Muscle layer of colon (tissue), 2 donors: ENCODE measurements at regions not wholly inside any gene's neighbourhood (a gene's known extent, or its start where the extent isn't known, plus 50 kb on each side); places are given as distances from the start of the nearest gene placed in this dataset.

Experiments
- H3K27ac ChIP-seq: one replicate; pipeline ENCODE4 v1.7.0; 2013; ENCODE audit warnings: low read depth, mild to moderate bottlenecking, low read length, moderate library complexity
- H3K27me3 ChIP-seq, 2 donors: one replicate each; pipeline ENCODE4 v1.7.0; 2013; ENCODE audit warnings: low read length in 2 of 2, mild to moderate bottlenecking in 2 of 2; ENCODE audit not compliant: insufficient read depth in 2 of 2, control insufficient read depth in 1 of 2
- H3K36me3 ChIP-seq: one replicate; pipeline ENCODE4 v1.7.0; 2013; ENCODE audit warnings: mild to moderate bottlenecking, low read length; ENCODE audit not compliant: insufficient read depth
- H3K4me1 ChIP-seq: one replicate; pipeline ENCODE4 v1.7.0; 2013; ENCODE audit warnings: mild to moderate bottlenecking, low read length; ENCODE audit not compliant: insufficient read depth
- H3K4me3 ChIP-seq, 2 donors: one replicate each; pipeline ENCODE4 v1.7.0; 2013; ENCODE audit warnings: low read length in 2 of 2, low read depth in 1 of 2, mild to moderate bottlenecking in 1 of 2, moderate library complexity in 1 of 2
- H3K9ac ChIP-seq: one replicate; pipeline ENCODE4 v1.7.0; 2013; ENCODE audit warnings: low read length
- H3K9me3 ChIP-seq: one replicate; pipeline ENCODE4 v1.7.0; 2013; ENCODE audit warnings: mild to moderate bottlenecking, low read length
- donor health status: abdominal sarcoma.
- donor health status: Adenocarcinoma of cecum.

- H3K4me1 ChIP-seq = no peaks in the 10 kb centered on the region
- H3K27ac ChIP-seq = no peak overlapping the region
- no peak overlapping the region for H3K9ac ChIP-seq
- no peaks in the 10 kb centered on the region for H3K27me3 ChIP-seq
- H3K36me3 ChIP-seq = no peaks in the 10 kb centered on the region
- no peaks in the 10 kb centered on the region for H3K9me3 ChIP-seq
- H3K4me3 ChIP-seq = no peak overlapping the region
These were observed 148.6 kb upstream of the NAMPT start for GRCh38 chr7:106433377-106433776.

GRCh38 chr7:106430535-106431455 is 146.0 kb upstream of the NAMPT start:
- H3K9me3 ChIP-seq = no peaks in the 10 kb centered on the region
- H3K27ac ChIP-seq = no peak overlapping the region
- H3K9ac ChIP-seq = no peak overlapping the region
- H3K4me1 ChIP-seq = peaks cover 2% of the 10 kb centered on the region
- H3K36me3 ChIP-seq = no peaks in the 10 kb centered on the region
- H3K27me3 ChIP-seq = no peaks in the 10 kb centered on the region
- no peak overlapping the region for H3K4me3 ChIP-seq

DNA sequence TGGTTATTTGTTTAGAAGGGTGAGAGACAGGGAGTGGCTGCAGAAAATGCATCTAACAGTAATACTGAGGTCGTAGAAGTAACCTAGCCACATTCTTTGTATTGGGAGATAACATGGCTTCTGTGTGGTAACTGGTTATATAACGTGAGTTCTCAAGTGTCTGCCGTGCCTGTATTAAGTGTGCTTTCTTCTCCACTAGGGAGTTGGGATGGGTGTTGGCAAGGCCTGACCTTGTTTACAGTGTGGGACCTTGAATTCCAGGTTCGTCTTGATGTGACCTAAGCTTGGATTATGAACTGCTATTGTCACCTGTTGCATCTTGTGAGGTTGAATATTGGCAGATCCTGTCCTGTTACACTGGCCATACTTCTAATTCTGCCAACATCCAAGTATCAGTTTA is 145.3 kb upstream of the NAMPT start:
- no peaks in the 10 kb centered on the region for H3K27me3 ChIP-seq
- no peak overlapping the region for H3K4me3 ChIP-seq
- peaks cover 9% of the 10 kb centered on the region for H3K4me1 ChIP-seq
- no peaks in the 10 kb centered on the region for H3K36me3 ChIP-seq
- H3K9me3 ChIP-seq = no peaks in the 10 kb centered on the region
- H3K27ac ChIP-seq = no peak overlapping the region
- no peak overlapping the region for H3K9ac ChIP-seq

- Histone ChIP-seq H3K36me3 (no peaks in the 10 kb centered on the region), H3K9ac (no peak overlapping the region), H3K4me3 (no peak overlapping the region), H3K4me1 (peaks cover 26% of the 10 kb centered on the region), H3K27me3 (no peaks in the 10 kb centered on the region), H3K27ac (no peak overlapping the region), H3K9me3 (no peaks in the 10 kb centered on the region)
These were observed 142.0 kb upstream of the NAMPT start for GRCh38 chr7:106426803-106427202.

GRCh38 chr7:106425017-106425719 is 140.4 kb upstream of the NAMPT start:
- Histone ChIP-seq H3K4me3 (no peak overlapping the region), H3K36me3 (no peaks in the 10 kb centered on the region), H3K4me1 (peaks cover 39% of the 10 kb centered on the region), H3K9ac (no peak overlapping the region), H3K27me3 (no peaks in the 10 kb centered on the region), H3K9me3 (no peaks in the 10 kb centered on the region), H3K27ac (no peak overlapping the region)

DNA sequence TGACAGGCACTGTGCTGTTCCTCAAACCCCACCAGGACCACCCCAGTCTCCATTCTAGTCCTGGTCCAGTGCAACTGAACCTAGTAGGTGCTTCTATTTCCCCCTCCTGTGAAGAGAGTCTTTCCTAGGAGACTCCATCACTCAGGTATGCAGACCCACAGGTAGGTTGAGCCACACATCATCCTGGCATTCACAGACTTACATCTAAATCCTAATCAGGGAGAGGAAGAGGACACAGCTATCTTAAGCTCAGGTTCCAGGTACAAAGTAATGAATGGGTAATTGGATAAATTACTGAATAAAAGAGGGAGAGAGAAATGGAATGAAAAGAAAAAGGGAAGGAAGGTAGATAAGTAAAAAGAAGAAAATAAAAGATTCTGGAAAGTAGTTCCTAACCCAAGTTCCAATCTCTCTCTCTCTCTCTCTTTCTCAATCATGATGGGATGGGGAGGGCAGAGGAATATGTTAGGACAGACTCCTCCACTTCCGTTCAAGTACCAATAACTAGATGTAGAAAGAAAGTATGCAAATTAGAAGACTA is 139.8 kb upstream of the NAMPT start:
- no peak overlapping the region for H3K9ac ChIP-seq
- H3K27me3 ChIP-seq = no peaks in the 10 kb centered on the region
- H3K27ac ChIP-seq = peak overlapping the region; percentile 22
- H3K4me1 ChIP-seq = peaks cover 39% of the 10 kb centered on the region
- H3K9me3 ChIP-seq = no peaks in the 10 kb centered on the region
- H3K4me3 ChIP-seq = no peak overlapping the region
- no peaks in the 10 kb centered on the region for H3K36me3 ChIP-seq

DNA sequence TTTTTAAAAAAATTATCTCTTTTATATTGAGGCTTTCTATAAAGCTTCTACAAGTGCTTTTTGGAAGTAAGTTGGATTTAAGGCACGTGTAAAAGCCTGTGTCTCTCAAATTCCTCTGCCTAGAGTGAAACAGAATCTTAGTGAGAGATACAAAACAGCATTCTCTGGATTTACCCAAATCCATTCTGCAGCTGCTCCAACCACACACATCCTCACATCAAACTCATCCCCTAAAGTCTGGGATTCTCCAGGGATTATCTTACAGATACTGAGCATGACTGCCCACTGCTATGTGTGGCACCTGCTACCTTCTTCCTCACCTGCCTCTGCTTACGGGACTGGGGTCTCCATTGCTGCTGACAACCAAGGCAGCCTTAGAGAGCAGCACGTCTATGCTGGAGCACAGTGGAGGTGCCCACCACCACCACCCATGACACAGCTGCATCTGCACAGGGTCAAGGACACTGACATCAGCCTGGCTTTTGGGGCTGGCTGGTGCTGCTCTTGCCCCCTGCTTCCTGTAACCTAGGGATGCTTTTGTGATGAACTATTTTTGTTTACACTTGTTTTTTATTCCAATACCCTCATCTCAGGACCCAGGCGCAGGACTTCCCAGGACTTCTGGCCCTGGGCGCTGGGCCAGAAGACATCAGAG is 139.2 kb upstream of the NAMPT start:
- Histone ChIP-seq H3K27ac (no peak overlapping the region), H3K27me3 (no peaks in the 10 kb centered on the region), H3K9me3 (no peaks in the 10 kb centered on the region), H3K4me1 (peaks cover 39% of the 10 kb centered on the region), H3K36me3 (no peaks in the 10 kb centered on the region), H3K9ac (no peak overlapping the region), H3K4me3 (no peak overlapping the region)

DNA sequence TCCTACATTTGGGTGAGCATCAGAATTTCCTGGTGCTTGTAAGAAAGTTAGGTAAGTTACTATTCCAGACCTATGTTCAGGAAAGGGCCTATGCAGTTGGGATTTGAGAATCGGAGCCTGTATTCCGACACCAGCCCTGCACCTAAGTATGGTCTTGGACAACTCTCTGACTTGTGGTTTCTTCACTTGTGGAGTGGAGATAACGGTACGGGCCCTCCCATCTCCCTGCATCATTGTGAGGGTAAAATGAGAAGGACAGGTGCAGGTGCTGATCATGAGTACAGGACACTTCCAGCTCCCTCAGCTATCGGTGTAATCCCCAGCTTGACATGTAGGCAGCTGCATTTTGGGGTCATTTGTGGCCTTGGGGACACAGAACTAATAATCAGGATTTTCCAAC is 138.3 kb upstream of the NAMPT start:
- Histone ChIP-seq H3K27me3 (no peaks in the 10 kb centered on the region), H3K4me1 (peaks cover 39% of the 10 kb centered on the region), H3K27ac (no peak overlapping the region), H3K9me3 (no peaks in the 10 kb centered on the region), H3K4me3 (no peak overlapping the region), H3K36me3 (no peaks in the 10 kb centered on the region), H3K9ac (no peak overlapping the region)

DNA sequence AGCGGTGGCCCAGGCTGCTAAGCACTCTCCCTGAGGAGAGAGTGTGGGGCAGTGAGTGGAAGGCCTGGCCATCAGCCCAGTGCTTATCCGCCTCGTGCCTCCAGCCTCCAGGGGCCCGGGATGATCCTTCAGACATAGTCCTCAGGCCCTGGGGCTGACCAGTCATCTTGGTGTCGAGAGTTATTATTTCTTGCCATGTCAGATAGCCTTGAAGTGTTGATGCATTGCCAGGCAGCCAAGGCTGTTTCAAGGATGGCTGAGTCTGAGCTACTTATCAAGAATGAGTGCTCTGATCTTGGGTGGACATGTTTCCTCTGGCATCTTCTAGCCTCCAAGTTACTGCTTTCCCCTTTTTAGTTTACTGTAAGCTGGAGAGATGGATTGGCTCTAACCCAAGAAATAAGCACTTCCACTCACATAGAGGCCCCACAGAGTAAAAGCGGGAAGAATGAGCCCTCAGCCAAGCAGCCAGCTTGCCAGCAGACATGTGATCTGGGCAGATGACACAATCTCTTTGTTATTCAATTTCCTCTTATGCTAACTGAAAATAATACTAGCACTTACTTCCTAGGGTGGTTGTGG is 136.5 kb upstream of the NAMPT start:
- Histone ChIP-seq H3K9ac (peak overlapping the region; percentile 31), H3K27me3 (no peaks in the 10 kb centered on the region), H3K27ac (peak overlapping the region; percentile 19), H3K4me1 (peaks cover 39% of the 10 kb centered on the region), H3K9me3 (no peaks in the 10 kb centered on the region), H3K4me3 (no peak overlapping the region), H3K36me3 (no peaks in the 10 kb centered on the region)

- Histone ChIP-seq H3K9ac (no peak overlapping the region), H3K4me3 (no peak overlapping the region), H3K27ac (no peak overlapping the region), H3K9me3 (no peaks in the 10 kb centered on the region), H3K36me3 (no peaks in the 10 kb centered on the region), H3K4me1 (peaks cover 36% of the 10 kb centered on the region), H3K27me3 (no peaks in the 10 kb centered on the region)
These were observed 136.0 kb upstream of the NAMPT start for GRCh38 chr7:106420736-106421135.

DNA sequence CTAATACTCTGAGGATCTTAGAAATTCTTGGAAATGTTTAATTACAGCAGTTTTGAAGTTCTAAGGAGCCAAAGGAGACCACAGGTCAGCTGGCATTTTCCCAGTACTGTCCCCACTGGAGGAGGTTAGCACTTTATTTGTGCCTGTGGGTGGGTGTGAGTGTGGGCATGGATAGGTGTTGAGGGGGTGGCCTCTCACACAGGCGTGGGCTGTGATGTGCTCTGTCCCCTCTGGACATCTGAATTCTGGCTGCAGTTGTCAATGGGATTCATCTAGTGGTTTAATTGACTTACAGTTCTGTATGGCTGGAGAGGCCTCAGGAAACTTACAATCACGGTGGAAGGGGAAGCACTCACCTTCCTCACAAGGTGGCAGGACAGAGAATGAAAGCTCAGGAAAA is 135.4 kb upstream of the NAMPT start:
- H3K36me3 ChIP-seq = no peaks in the 10 kb centered on the region
- H3K9me3 ChIP-seq = no peaks in the 10 kb centered on the region
- H3K9ac ChIP-seq = no peak overlapping the region
- H3K27me3 ChIP-seq = no peaks in the 10 kb centered on the region
- no peak overlapping the region for H3K4me3 ChIP-seq
- H3K27ac ChIP-seq = no peak overlapping the region
- peaks cover 31% of the 10 kb centered on the region for H3K4me1 ChIP-seq
